Hepatocyte (in vitro differentiated cells): ENCODE measurements at regions not wholly inside any gene's neighbourhood (a gene's known extent, or its start where the extent isn't known, plus 50 kb on each side); places are given as distances from the start of the nearest gene placed in this dataset.

Source experiments
- CTCF ChIP-seq: fragments of 200-600 bp; sonication (generic); IDR thresholded peaks from 2 replicates; pipeline ENCODE4 v1.5.1; 2016; ENCODE audit warnings: antibody characterized with exemption, mild to moderate bottlenecking; ENCODE audit not compliant: poor library complexity
- EZH2phosphoT487 ChIP-seq: fragments of 200-600 bp; sonication (generic); IDR thresholded peaks from one replicate; pipeline ENCODE4 v1.6.1; 2018; ENCODE audit warnings: antibody characterized with exemption, mild to moderate bottlenecking, low read depth, moderate library complexity; ENCODE audit not compliant: unreplicated experiment, severe bottlenecking

- TF ChIP-seq CTCF (no peak), EZH2phosphoT487 (no peak)
Measured at GRCh38 chr3:107951126-107951525, 139.7 kb downstream of the CD47 start.
